Tibial artery (tissue), 4 donors: ENCODE measurements at regions not wholly inside any gene's neighbourhood (a gene's known extent, or its start where the extent isn't known, plus 50 kb on each side); places are given as distances from the start of the nearest gene placed in this dataset.

Experiments used
- DNase-seq, 2 donors: peaks; one replicate each; pipeline ENCODE4 v3.0.0-alpha.2; 2019
- H3K27ac ChIP-seq, 2 donors: fragments of 200-600 bp; sonication (generic) in 1 of 2; 1 replicate in 1 of 2; 2 replicates in 1 of 2; pipeline ENCODE4 v1.5.1; 2018 to 2019; ENCODE audit warnings: mild to moderate bottlenecking in 1 of 2
- H3K27me3 ChIP-seq, 2 donors: fragments of 200-600 bp; sonication (generic) in 1 of 2; one replicate each; pipeline versions ENCODE4 v1.5.1 to v1.6.0; 2016 to 2019
- H3K36me3 ChIP-seq, 3 donors: fragments of 200-600 bp; sonication (generic) in 2 of 3; one replicate each; pipeline ENCODE4 v1.5.1; 2016 to 2019; ENCODE audit warnings: mild to moderate bottlenecking in 2 of 3
- H3K4me1 ChIP-seq, 4 donors: fragments of 200-600 bp; sonication (generic) in 2 of 4; 1 replicate in 3 of 4; 2 replicates in 1 of 4; pipeline ENCODE4 v1.5.1; 2016 to 2019
- H3K4me3 ChIP-seq, 2 donors: fragments of 200-600 bp; sonication (generic) in 1 of 2; 1 replicate in 1 of 2; 2 replicates in 1 of 2; pipeline ENCODE4 v1.5.1; 2018 to 2019; ENCODE audit warnings: mild to moderate bottlenecking in 2 of 2
- H3K9me3 ChIP-seq, 3 donors: fragments of 200-600 bp; sonication (generic) in 1 of 3; one replicate each; pipeline ENCODE4 v1.5.1; 2016 to 2019
- CTCF ChIP-seq, 2 experiments: fragments of 200-600 bp in 1 of 2; fragments of 450-650 bp in 1 of 2; IDR thresholded peaks; one replicate each; pipeline ENCODE4 v1.5.1; 2017 to 2019; ENCODE audit warnings: antibody characterized with exemption in 2 of 2, mild to moderate bottlenecking in 1 of 2, moderate library complexity in 1 of 2
- intact Hi-C: fragments of 100-400 bp; cut with DNase I; formaldehyde crosslinking; loops from one replicate; pipeline ENCODE4 v1.15.0; 2023; ENCODE audit warnings: low total_unique reads

DNA sequence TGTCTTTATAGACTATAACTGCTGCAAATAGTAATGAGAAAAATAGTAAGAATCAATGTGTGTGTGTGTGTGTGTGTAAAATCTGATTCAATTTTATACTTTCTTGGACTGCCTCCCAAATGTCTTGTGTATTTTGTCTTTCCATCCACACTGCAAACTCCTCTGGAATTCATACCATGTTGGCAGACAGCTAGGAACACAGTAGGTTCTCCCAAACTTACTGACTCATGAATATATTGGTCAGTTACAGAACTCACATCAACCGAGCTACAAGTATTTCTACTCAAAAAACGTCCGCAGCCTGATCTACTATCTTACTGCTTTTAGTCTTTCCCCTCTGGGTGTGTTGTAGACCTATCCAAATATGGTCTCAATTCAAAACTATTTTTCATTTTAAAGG is 542.7 kb upstream of the PSMD7 start:
- no peaks in the 10 kb centered on the region for H3K9me3 ChIP-seq

GRCh38 chr16:73750639-73751038 is 546.0 kb upstream of the PSMD7 start:
- no peak for DNase-seq
- intact Hi-C loops, result no loop called here

More for the DNA sequence above, 542.7 kb upstream of the PSMD7 start:
- no peak for TF ChIP-seq CTCF (IDR thresholded peaks at IDR 0.05)
- intact Hi-C loops, result no loop called here
- H3K27me3 ChIP-seq, result no peaks in the 10 kb centered on the region
- peaks cover 0 to 21% (median 10%) of the 10 kb centered on the region in 4 donors for H3K4me1 ChIP-seq
- H3K36me3 ChIP-seq, result no peaks in the 10 kb centered on the region
- DNase-seq, result no peak
- peak overlapping the region in 1 of 2 donors; percentile 19 for H3K27ac ChIP-seq
- H3K4me3 ChIP-seq, result no peak overlapping the region

GRCh38 chr16:73747328-73747727 is 549.3 kb upstream of the PSMD7 start:
- no peak overlapping the region for H3K4me3 ChIP-seq
- no peaks in the 10 kb centered on the region for H3K9me3 ChIP-seq
- H3K36me3 ChIP-seq, result no peaks in the 10 kb centered on the region
- peaks cover 0 to 21% (median 0%) of the 10 kb centered on the region in 4 donors for H3K4me1 ChIP-seq
- TF ChIP-seq CTCF (IDR thresholded peaks at IDR 0.05), result no peak
- DNase-seq, result no peak
- H3K27me3 ChIP-seq, result no peaks in the 10 kb centered on the region
- intact Hi-C loops, result no loop called here
- no peak overlapping the region for H3K27ac ChIP-seq

More at GRCh38 chr16:73750639-73751038, 546.0 kb upstream of the PSMD7 start:
- Histone ChIP-seq H3K9me3 (no peaks in the 10 kb centered on the region), H3K36me3 (no peaks in the 10 kb centered on the region), H3K4me1 (peaks cover 0 to 38% (median 10%) of the 10 kb centered on the region in 4 donors), H3K27me3 (no peaks in the 10 kb centered on the region), H3K27ac (no peak overlapping the region), H3K4me3 (no peak overlapping the region)
- no peak for TF ChIP-seq CTCF (IDR thresholded peaks at IDR 0.05)

DNA sequence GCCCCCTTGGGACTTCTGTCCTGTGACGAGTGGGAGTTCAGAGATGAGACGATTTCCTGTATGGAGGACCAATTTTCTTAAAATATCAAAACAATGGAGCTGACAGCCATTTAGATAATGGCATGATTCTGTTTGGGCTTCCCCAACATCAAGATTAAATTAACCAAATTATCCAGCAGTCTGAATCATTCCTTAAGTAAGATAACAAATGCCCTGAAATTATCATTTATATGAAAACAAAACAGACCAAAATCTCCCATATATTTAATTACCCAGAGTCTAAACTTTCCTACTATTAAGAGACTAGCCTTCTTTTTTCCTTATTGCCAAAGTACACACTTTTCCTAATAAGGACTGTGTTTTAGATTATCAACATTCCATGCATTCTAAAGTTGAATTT is 550.1 kb upstream of the PSMD7 start:
- Histone ChIP-seq H3K27me3 (no peaks in the 10 kb centered on the region), H3K27ac (no peak overlapping the region), H3K4me3 (no peak overlapping the region), H3K36me3 (no peaks in the 10 kb centered on the region), H3K4me1 (peaks cover 0 to 21% (median 0%) of the 10 kb centered on the region in 4 donors), H3K9me3 (no peaks in the 10 kb centered on the region)
- no peak for TF ChIP-seq CTCF (IDR thresholded peaks at IDR 0.05)
- no peak for DNase-seq
- intact Hi-C loops, result no loop called here

GRCh38 chr16:73743665-73744496 is 552.7 kb upstream of the PSMD7 start:
- Histone ChIP-seq H3K4me1 (peaks cover 0 to 21% (median 0%) of the 10 kb centered on the region in 4 donors), H3K36me3 (no peaks in the 10 kb centered on the region), H3K27me3 (no peaks in the 10 kb centered on the region), H3K9me3 (no peaks in the 10 kb centered on the region), H3K4me3 (no peak overlapping the region), H3K27ac (no peak overlapping the region)
- no peak for TF ChIP-seq CTCF (IDR thresholded peaks at IDR 0.05)
- intact Hi-C loops, result no loop called here
- no peak for DNase-seq
